ENCODE measurements at regions not wholly inside any gene's neighbourhood (a gene's known extent, or its start where the extent isn't known, plus 50 kb on each side); places are given as distances from the start of the nearest gene placed in this dataset.

DNA sequence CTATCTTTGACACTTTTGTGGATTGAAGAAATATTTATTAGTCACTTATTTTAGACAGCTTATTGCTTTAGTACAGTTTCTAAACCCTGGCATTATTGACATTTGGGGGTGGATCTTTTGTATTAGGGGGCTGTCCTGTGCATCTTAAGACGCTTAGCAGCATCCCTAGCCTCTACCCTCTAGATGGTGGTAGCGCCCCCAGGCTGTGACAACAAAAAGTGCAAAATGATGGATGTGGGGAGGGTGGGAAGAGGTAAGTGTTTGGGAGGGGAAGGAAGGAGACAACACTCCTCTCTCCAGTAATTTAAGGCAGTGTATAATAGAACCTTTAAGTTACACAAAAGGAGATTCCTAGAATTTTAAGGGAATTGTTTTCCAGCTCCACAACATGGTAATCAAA is 1210.6 kb downstream of the C4orf33 start:
- TF ChIP-seq CTCF (IDR thresholded peaks at IDR 0.05; ENCODE audit: insufficient read depth, low read depth, low read length, missing control alignments) = peak; percentile 10
- DNase-seq (ENCODE audit: low read depth) = peak; percentile 1
- H3K4me3 ChIP-seq (ENCODE audit: low read depth, low read length) = no peak overlapping the region

DNA sequence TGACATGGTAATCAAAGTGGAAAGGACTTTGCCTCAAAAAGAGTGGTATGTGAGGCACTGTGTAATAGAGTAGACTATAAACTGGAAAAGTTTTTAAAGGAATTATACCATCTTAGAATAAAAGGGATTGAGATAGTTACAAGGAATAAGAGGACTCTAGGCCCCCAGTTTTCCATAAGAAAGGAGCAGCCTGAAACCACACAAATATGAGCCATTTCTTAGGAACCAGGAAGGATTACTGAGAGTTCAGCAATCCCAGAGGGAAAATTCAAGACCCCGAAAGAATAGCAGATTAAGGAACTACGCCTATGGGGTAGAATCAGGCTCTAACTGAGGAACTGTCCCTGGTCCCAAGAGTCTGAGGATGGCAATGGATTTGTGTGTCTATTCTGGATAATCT is 1213.3 kb downstream of the C4orf33 start:
- no peak for TF ChIP-seq CTCF (IDR thresholded peaks at IDR 0.05; ENCODE audit: insufficient read depth, low read depth, low read length, missing control alignments)
- no peak for DNase-seq (ENCODE audit: low read depth)
- no peak overlapping the region for H3K4me3 ChIP-seq (ENCODE audit: low read depth, low read length)

DNA sequence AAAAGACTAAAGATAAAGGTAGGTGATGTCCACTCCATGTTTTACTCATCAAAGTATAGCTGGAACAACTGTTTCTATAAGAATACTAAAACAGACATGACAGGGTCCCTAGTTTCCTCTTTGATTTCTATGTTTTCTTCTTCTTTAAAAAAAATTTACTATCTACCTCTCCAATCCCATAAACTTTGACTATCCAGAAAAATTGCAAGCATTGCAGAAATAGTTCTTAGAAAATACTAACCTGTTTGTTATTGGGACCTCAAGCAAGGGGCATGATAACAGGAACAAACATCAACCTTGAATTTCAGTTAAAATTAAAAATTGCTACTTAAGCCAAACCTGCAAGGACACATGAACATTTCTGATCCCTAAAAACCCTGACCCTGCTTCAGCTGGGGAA is 1226.5 kb downstream of the C4orf33 start:
- TF ChIP-seq CTCF (IDR thresholded peaks at IDR 0.05; ENCODE audit: insufficient read depth, low read depth, low read length, missing control alignments) = no peak
- no peak overlapping the region for H3K4me3 ChIP-seq (ENCODE audit: low read depth, low read length)
- no peak for DNase-seq (ENCODE audit: low read depth)

DNA sequence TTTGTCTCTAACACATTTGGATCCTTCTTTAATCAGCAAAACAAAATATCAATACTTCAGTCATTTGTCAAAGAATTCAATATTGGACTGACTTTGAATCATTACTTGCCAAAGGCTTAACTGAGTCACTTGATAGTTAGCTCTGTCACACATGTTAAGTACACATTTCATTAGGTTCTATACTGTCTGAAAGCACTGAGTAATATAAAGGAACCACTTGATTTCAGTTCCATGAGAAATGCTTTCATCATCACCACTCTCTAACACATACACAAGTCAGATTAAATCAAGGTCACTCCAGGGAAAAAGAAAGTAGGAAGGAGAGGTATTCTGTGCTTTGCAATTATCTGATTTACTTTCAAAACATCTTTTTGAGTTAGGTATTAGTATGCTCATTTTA is 1233.1 kb downstream of the C4orf33 start:
- no peak overlapping the region for H3K4me3 ChIP-seq (ENCODE audit: low read depth, low read length)
- no peak for DNase-seq (ENCODE audit: low read depth)
- no peak for TF ChIP-seq CTCF (IDR thresholded peaks at IDR 0.05; ENCODE audit: insufficient read depth, low read depth, low read length, missing control alignments)

DNA sequence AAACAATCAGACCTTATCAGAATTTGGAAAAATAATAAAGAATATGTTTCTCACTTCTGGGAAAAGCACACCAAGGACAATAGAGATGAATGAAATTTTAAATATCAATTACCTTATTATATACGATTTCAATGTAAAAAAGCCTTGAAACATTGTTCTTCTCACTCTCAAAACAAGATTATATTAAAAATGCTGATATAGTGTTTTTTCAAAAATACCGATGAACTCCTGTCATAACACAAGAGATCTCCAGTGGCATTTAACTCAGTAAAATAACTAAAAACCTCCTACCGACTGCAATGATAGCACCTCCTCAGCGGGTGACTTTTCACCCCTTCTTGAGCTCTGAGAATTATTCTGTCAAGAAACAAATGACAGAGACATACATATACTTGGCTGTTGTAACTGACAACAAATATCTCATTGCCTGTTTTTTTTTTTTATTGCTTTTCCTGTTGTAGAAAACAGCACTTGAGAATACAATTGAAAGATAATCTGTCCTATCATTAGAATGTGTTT is 1237.3 kb downstream of the C4orf33 start:
- no peak overlapping the region for H3K4me3 ChIP-seq (ENCODE audit: low read depth, low read length)
- DNase-seq (ENCODE audit: low read depth) = no peak
- TF ChIP-seq CTCF (IDR thresholded peaks at IDR 0.05; ENCODE audit: insufficient read depth, low read depth, low read length, missing control alignments) = no peak

- TF ChIP-seq CTCF (IDR thresholded peaks at IDR 0.05; ENCODE audit: insufficient read depth, low read depth, low read length, missing control alignments) = no peak
- H3K4me3 ChIP-seq (ENCODE audit: low read depth, low read length) = no peak overlapping the region
- no peak for DNase-seq (ENCODE audit: low read depth)
Observed at GRCh38 chr4:130335417-130336194, 1239.7 kb downstream of the C4orf33 start.

All from GM12865 (cell line).